ENCODE measurements at regions not wholly inside any gene's neighbourhood (a gene's known extent, or its start where the extent isn't known, plus 50 kb on each side); places are given as distances from the start of the nearest gene placed in this dataset.
"Not testable (repeated sequence)": the region's sequence is repeated elsewhere in the genome, so short reads cannot be mapped to it uniquely, and the experiment has no call there.

- Histone ChIP-seq H3K36me3 (replicated peaks in 1 of 2; ENCODE audit: control insufficient read depth in 1 of 2, insufficient read depth in 2 of 2, low read length in 2 of 2) (no peaks in the 10 kb centered on the region), H3K4me2 (replicated peaks; ENCODE audit: extremely low read depth, low read length, poor library complexity, severe bottlenecking) (no peak overlapping the region), H3K27ac (ENCODE audit: low read depth in 1 of 2, low read length in 2 of 2) (no peak overlapping the region), H2AFZ (ENCODE audit: insufficient read depth, low read depth, low read length, poor library complexity, severe bottlenecking) (no peak overlapping the region), H3K4me1 (ENCODE audit: control insufficient read depth in 1 of 2, insufficient read depth in 2 of 2, low read length in 2 of 2) (no peaks in the 10 kb centered on the region), H3K4me3 (replicated peaks in 1 of 3; ENCODE audit: low read depth in 2 of 3, low read length in 3 of 3) (no peak overlapping the region), H4K20me1 (ENCODE audit: insufficient read depth, low read length) (no peaks in the 10 kb centered on the region), H3K79me2 (ENCODE audit: insufficient read depth, low read length) (no peaks in the 10 kb centered on the region), H3K27me3 (ENCODE audit: control insufficient read depth in 2 of 2, insufficient read depth in 2 of 2, low read length in 2 of 2) (no peaks in the 10 kb centered on the region), H3K9ac (ENCODE audit: insufficient read depth, low read length, poor library complexity, severe bottlenecking) (no peak overlapping the region), H3K9me3 (replicated peaks in 1 of 2; ENCODE audit: control insufficient read depth in 1 of 2, insufficient read depth in 1 of 2, low read length in 2 of 2) (no peaks in the 10 kb centered on the region)
- Mint-ChIP-seq H3K4me3 (no peak overlapping the region), H3K4me1 (no peaks in the 10 kb centered on the region), H3K9me3 (peaks cover 0 to 4% (median 0%) of the 10 kb centered on the region in 7 donors), H3K36me3 (no peaks in the 10 kb centered on the region), H3K27me3 (ENCODE audit: low read depth in 3 of 3) (no peaks in the 10 kb centered on the region), H3K27ac (no peak overlapping the region)
- intact Hi-C loops (cut with micrococcal nuclease): no loop called here
- no peak for TF ChIP-seq CTCF (IDR thresholded peaks at IDR 0.05)
- no peak for DNase-seq
Observed at GRCh38 chr14:48229091-48229490, 553.7 kb upstream of the MDGA2 start.

GRCh38 chr14:48193893-48194292 lies 518.5 kb upstream of the MDGA2 start:
- H3K4me3 Mint-ChIP-seq: no peak overlapping the region
- WGBS (ENCODE audit: insufficient coverage): 88% methylated on average over 13 of the region's 13 CpGs
- no peak overlapping the region for H2AFZ ChIP-seq (ENCODE audit: insufficient read depth, low read depth, low read length, poor library complexity, severe bottlenecking)
- no peaks in the 10 kb centered on the region for H3K79me2 ChIP-seq (ENCODE audit: insufficient read depth, low read length)
- H3K9me3 Mint-ChIP-seq: peaks cover 0 to 2% (median 0%) of the 10 kb centered on the region in 7 donors
- H3K4me1 Mint-ChIP-seq: no peaks in the 10 kb centered on the region
- TF ChIP-seq CTCF (IDR thresholded peaks at IDR 0.05): no peak
- no peak overlapping the region for H3K27ac ChIP-seq (ENCODE audit: low read depth in 1 of 2, low read length in 2 of 2)
- H3K4me3 ChIP-seq (replicated peaks in 1 of 3; ENCODE audit: low read depth in 2 of 3, low read length in 3 of 3): no peak overlapping the region
- H3K27me3 Mint-ChIP-seq (ENCODE audit: low read depth in 3 of 3): no peaks in the 10 kb centered on the region
- H3K4me2 ChIP-seq (replicated peaks; ENCODE audit: extremely low read depth, low read length, poor library complexity, severe bottlenecking): no peak overlapping the region
- no peaks in the 10 kb centered on the region for H3K36me3 ChIP-seq (replicated peaks in 1 of 2; ENCODE audit: control insufficient read depth in 1 of 2, insufficient read depth in 2 of 2, low read length in 2 of 2)
- no peaks in the 10 kb centered on the region for H3K9me3 ChIP-seq (replicated peaks in 1 of 2; ENCODE audit: control insufficient read depth in 1 of 2, insufficient read depth in 1 of 2, low read length in 2 of 2)
- H3K27me3 ChIP-seq (ENCODE audit: control insufficient read depth in 2 of 2, insufficient read depth in 2 of 2, low read length in 2 of 2): no peaks in the 10 kb centered on the region
- H3K4me1 ChIP-seq (ENCODE audit: control insufficient read depth in 1 of 2, insufficient read depth in 2 of 2, low read length in 2 of 2): no peaks in the 10 kb centered on the region
- no peak overlapping the region for H3K9ac ChIP-seq (ENCODE audit: insufficient read depth, low read length, poor library complexity, severe bottlenecking)
- intact Hi-C loops (cut with micrococcal nuclease): no loop called here
- no peaks in the 10 kb centered on the region for H3K36me3 Mint-ChIP-seq
- no peaks in the 10 kb centered on the region for H4K20me1 ChIP-seq (ENCODE audit: insufficient read depth, low read length)
- no peak overlapping the region for H3K27ac Mint-ChIP-seq
- DNase-seq: no peak

GRCh38 chr14:48149624-48150023 lies 474.2 kb upstream of the MDGA2 start:
- H3K36me3 ChIP-seq (replicated peaks in 1 of 2; ENCODE audit: control insufficient read depth in 1 of 2, insufficient read depth in 2 of 2, low read length in 2 of 2); H3K36me3 Mint-ChIP-seq: not testable (repeated sequence)
- WGBS (ENCODE audit: insufficient coverage): no CpG with 5 or more reads among the region's 1 CpG

More at GRCh38 chr14:48149624-48150023, 474.2 kb upstream of the MDGA2 start:
- H2AFZ ChIP-seq (ENCODE audit: insufficient read depth, low read depth, low read length, poor library complexity, severe bottlenecking); H3K27me3 ChIP-seq (ENCODE audit: control insufficient read depth in 2 of 2, insufficient read depth in 2 of 2, low read length in 2 of 2); intact Hi-C loops (cut with micrococcal nuclease); H3K4me3 ChIP-seq (replicated peaks in 1 of 3; ENCODE audit: low read depth in 2 of 3, low read length in 3 of 3); H3K4me2 ChIP-seq (replicated peaks; ENCODE audit: extremely low read depth, low read length, poor library complexity, severe bottlenecking); DNase-seq; H3K27ac ChIP-seq (ENCODE audit: low read depth in 1 of 2, low read length in 2 of 2); H3K9ac ChIP-seq (ENCODE audit: insufficient read depth, low read length, poor library complexity, severe bottlenecking); H3K27me3 Mint-ChIP-seq (ENCODE audit: low read depth in 3 of 3); H3K9me3 Mint-ChIP-seq; H3K4me3 Mint-ChIP-seq; H3K4me1 ChIP-seq (ENCODE audit: control insufficient read depth in 1 of 2, insufficient read depth in 2 of 2, low read length in 2 of 2); H3K79me2 ChIP-seq (ENCODE audit: insufficient read depth, low read length); H3K27ac Mint-ChIP-seq; H3K4me1 Mint-ChIP-seq; H4K20me1 ChIP-seq (ENCODE audit: insufficient read depth, low read length): not testable (repeated sequence)
- H3K9me3 ChIP-seq (replicated peaks in 1 of 2; ENCODE audit: control insufficient read depth in 1 of 2, insufficient read depth in 1 of 2, low read length in 2 of 2): peaks cover 7 to 11% of the 10 kb centered on the region in 2 donors
